HG02623 (cell line): ENCODE measurements at regions not wholly inside any gene's neighbourhood (a gene's known extent, or its start where the extent isn't known, plus 50 kb on each side); places are given as distances from the start of the nearest gene placed in this dataset.

ENCODE experiments used
- ATAC-seq: cut with Tn5 transposase; IDR thresholded peaks from one replicate; pipeline ENCODE4 v1.9.1; 2021; ENCODE audit warnings: moderate library complexity; ENCODE audit not compliant: unreplicated experiment

DNA sequence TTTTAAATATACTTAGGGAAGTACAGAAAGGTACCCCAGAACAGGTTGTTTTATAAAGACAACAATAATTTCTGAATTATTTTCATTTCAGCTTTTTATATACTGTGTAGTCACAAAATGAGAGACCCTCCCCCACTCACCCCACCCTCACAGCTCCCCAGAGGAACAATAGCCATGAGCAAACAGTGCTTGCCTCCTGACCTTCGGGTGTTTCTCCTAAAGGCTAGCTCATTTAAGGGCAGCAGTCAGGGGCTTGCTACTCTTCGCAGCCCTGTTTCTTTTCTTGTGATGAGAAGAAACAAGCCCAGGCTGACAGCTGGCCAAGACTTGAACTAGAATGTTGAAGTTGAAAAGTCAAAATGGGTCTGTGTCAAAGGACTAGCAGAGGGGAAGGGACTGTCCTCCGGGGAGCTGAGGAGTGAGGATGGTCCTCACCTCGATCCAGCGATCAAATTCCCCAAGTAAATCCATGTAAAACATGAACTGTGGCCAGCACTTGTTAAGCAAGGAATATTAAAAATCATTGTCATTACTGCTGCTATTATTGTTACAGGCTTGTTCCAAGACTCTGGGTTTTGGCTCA, 133.8 kb upstream of the ARHGAP5 start:
- ATAC-seq: no peak

DNA sequence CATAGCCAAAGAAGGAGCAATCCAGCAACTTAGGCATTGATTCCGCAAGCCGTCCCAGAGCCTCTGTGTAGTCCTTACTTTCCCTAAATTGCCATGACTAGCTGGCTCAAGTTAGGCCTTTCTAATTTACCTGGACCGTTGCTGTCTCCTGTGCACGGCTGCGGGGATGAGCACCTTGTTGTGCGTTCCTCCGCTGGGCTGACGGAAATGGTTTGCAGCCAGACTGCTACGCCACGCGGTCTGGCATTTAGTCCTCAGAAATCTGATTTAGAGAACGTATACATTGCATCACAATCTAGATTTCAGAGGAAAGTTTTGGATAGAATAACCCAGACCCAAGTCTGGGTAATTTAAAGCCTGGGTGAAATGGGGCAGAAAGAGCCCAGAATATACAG, 133.2 kb upstream of the ARHGAP5 start:
- ATAC-seq: no peak

DNA sequence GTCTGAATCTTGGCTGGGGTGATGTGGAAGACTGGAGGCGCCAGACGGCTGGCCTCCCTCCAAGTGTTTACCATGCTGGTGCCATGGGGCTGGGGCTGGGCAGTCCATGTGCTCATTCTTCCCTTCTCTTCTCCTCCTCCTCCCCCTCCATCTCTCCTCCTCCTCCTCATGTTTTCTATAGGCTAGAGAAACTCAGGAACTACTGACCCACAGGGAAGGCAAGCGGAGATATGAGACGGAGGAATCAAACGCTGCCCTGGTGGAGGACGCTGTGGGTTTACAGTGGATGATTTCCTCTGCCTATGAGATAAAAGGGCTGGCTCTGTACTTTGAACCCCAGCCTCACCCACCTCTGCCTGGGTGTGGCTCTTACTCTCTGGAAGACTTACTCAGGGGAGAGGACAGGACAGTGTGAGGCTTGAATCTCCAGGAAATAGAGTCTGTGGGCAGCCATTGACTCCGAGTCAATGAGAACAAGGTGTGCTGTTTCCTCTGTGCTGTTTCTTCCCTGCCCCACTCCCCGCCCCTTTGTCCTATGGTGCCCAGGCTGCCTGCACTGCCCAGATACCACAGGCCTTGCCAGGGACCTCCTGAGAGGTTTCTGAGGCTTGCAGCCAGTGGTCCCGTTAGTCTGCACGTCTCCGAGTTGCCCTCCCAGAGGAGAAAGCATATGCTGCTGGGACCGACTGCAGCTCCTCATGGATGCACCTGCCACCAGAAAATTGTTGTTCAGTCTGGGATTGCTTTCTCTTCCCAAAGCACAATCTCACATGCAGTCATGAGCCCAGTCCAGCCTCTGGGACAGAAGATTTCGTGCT, 132.6 kb upstream of the ARHGAP5 start:
- ATAC-seq: no peak

DNA sequence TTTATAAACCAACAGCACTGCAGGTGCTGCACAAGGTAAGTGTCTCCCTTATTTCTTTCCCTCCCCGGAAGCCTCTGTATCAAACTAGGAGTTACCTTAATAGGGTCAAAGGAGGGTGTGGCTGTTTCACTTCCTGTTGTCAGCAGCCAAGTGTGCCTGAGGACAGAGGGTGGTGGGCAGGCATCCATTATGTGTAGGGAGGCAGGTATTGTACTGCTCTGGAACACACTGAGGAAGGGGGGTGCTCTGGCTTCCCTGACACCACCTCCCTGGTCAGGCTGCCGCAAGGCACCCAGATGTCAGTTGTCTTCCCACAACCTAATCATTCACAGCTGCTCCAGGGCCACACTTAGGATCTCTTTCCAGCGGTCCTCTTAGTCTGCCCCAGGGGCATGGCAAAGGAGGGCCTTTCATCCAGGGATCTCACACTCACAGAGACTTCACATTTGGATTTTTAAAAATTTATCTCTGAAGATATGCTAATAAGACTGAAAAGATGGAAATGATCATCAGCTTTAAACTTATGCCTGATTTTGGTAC, 132.0 kb upstream of the ARHGAP5 start:
- no peak for ATAC-seq

DNA sequence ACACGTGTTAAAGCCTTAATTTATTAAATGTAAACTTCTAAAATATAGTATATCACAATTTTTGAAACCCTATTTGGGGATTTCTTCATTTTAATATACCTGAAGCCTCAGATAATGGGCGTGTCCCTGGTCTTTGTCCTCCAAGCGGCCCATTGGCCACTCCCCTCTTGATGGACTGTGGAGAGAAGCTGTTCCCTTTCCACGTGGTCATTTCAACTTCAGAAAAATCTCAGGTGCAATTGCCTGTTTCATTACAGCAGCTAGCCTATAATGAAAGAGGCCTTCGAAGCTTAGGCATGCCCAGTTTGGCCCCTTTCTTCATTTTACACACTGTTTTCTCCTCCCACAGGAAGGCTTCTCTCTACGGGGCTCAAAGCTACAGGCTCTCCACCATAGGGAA, 131.4 kb upstream of the ARHGAP5 start:
- ATAC-seq: no peak

DNA sequence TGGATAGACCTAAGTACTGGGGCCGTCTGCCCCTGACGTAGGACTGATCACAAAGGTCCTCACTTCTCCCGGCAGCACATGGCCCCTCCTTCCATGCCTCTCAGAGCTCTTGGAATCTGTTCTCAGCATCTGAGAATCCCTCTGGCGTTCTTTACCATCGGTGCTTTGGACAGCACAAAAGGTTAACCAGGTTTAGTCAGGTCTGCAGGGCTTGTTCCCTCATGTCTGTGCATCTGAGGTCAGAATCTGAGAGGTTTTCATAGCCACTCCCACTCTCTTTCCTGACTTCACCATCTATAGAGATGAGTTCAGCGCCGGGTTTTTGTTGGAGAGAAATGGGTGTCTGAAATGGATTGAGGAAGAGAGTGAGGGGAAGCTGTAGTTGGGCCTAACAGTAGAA, 130.0 kb upstream of the ARHGAP5 start:
- ATAC-seq: no peak

DNA sequence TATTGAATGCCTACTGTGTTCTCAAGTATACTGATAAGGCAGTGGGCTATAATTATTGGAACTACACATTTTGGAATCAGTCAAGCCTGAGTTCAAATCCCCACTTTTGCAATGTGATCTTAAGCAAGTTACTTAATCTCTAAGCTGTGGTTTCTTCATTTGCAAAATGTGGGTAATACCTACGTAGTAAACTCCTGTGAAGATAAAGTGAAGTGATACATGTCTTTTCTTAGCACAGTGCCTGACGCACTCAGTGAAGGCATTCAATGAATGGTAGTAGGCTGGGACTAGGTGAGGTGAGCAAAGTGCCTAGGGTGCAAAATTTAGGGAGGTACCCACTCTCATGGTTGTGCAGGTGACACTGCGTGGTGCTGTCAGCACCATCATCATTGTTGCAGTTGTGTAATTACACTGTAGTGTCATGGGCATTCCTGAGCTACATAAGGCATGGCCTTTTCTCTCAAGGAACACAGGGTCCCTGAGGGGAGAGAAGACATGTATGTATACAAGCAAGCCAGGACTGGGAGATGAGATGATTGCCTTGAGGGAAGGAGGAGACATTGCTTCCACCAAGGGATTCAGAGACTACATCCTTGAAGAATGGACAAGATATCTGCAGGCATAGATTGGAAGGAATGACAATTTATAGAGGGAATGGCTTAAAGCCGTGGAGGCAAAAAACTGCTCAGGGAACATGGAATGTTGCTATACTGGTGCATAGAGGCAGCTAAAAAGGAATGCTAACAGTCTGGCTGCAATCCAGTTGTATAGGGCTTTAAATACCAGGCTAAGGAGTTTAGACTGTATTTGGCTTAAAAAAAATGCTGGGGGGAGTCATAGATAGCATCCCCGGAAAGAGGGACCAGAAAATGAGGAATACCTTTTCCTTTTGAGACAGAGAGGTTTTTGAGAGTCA, 129.2 kb upstream of the ARHGAP5 start:
- no peak for ATAC-seq

DNA sequence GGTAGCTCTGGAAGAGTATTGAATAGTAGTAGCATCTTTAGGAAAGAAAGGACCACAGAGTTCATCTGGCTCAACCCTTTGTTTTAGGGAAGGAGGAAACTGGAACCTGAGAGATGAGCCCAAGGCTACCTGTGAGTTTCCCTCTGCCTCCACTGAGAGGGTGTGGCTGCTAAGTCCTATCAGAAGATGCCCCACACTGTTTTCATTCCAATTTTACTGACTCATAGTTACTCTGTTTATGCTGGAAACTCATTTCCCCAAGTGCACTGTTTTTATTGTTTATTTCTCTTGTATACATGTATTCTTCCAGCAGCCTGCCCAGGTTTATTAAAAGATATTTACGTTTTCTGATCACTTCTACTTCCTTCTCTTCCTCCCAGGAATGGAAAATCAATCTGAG, 127.4 kb upstream of the ARHGAP5 start:
- ATAC-seq: no peak

DNA sequence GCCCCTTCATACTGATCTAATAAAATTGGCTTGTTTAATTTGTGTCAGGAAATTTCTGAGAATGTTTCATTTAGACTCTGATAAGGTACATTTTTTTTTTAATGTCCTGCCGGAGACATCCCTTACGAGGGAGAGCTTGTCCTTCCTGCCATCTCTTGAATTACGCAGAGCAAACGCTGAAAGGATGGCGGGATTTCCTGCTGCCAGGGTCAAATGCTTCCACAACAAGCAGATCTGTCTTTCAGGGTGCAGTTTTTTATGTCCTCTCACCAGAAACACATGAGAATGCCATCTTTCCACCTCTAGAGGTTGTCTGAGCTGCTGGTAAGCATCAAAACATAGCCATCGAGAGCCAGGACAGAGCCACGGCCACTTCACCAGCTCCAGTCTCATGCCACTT, 126.8 kb upstream of the ARHGAP5 start:
- ATAC-seq: no peak

DNA sequence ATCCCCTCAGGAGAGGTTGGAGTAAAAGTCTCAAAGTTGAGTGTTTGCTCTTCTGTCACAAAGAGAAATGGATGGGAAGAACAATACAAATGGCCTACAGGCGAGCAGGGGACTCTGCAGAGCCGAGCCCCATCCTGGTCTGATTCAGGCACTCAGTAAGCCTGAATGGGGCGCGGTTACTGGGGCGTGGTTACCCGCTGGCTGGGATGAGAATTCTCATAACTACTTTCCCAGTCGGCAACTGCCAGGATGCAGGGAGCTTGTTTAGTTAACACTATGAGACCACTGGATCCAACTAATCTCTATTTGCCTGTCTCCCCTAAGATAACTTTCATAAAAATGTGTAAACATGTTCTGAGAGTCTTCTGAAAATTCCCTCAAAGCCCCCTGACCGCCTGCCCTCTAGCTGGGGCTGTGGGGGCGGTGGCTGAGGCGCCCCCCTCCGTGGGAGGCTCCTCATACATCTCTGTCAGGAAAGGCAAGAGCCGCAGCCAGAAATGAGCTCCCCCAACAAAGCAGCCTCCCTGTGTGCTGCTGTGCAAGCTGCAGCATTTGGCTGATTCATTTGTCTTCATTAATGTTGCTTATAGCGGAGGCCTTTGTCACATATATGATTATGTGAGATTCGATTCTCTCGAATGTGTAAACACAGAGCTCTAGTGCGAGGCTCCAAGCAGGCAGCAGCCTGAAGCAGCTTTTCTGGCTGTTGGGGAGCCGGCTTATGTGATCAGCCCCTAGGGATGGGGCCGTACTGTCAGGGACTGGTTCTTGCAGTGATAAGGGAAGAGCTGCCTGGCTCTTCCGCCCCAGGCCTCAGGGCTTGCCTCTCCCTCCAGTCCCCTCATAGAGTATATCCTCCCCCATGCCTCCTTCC, 126.1 kb upstream of the ARHGAP5 start:
- ATAC-seq: no peak

DNA sequence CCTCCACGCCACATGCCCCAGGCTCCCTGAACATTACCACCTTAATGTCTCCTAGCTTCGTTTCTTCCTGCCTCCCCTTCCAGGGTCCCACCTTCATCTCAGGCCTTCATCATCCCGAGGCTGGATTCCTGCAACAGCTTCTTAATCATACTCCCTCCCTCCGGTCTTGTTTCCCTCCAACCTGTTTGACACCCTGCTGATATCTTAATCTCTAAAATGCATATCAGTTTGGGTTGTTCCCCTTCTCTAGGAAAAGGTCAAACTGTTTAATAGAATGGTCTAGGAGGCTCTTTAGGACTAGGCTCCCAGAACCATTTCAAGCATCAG, 125.5 kb upstream of the ARHGAP5 start:
- no peak for ATAC-seq

DNA sequence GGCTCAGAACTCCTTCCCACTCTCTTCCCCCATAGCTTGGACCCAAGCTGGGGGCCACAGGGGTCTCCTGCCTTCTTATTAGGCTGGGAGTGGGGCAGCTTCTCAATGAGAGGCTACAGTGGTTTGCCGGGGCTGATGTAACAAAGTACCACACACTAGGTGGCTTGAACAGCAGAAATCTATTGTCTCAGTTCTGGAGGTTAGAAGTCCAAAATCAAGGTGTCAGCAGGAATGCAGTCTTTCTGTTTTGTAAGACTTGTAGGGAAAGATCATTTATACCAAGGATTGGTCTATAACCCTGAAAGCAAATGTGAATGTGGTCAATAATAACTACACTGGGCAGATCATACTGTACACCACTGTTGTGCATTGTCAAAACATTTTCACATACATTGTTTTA, 124.5 kb upstream of the ARHGAP5 start:
- ATAC-seq: no peak

DNA sequence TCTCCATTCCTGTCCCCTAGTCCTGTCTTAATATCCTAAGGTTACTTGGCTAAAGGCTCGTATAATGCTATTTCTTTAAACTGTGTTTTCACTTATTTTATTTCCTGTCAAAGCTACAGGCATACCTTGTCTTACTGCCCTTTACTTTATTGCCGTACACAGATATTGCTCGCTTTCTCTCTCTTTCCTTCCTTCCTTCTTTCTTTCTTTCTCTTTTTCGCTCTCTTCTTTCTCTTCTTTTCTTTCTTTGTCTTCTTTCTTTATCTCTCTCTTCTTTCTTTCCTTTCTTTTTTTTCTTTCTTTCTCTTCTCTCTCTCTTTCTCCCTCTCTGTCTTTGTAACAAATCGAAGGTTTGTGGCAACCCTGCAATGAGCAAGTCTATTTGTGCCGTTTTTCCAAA, 123.9 kb upstream of the ARHGAP5 start:
- ATAC-seq: no peak

DNA sequence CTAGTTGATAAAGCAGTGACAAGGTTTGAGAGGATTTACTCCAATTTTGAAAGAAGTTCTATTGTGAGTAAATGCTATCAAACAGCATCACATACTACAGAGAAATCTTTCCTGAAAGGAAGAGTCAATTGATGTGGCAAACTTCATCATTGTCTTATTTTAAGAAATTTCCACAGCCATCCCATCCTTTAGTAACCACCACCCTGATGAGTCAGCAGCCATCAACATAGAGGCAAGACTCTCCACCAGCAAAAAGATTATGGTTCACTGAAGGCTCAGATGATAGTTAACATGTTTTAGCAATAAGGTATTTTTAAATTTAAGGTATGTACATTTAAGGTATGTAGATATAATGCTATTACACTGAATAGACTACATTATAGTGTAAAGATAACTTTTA, 122.1 kb upstream of the ARHGAP5 start:
- ATAC-seq: no peak

DNA sequence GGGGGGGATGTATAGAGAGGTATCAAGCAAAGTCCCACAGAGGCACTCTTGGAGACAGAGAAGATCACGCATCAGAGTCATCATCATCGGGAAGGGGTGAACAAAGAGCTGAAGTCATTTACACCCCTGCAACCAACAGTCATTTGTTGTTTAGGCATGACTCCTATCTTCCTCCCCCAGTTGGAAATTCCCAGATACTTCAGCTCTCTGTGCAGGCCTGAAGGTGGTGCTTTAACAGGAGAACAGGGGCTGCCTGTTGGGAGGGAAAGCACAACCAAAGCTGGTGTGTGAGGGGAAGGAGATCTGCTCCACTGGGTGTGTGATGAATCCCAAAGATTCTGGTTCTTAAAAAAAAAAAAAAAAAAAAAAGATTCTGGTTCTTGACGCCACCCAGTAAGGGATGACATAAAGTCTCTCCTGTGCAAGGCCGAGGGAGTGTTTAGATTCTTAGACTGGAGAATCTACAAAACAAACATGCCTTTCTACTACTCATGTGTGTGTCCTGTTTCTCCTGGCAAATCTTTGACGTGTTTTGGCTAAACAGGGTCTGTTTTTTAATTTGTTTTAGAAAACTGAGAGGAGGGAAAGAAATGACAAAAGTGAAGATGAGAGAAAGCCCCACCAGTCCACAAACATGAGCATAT, 121.0 kb upstream of the ARHGAP5 start:
- no peak for ATAC-seq

DNA sequence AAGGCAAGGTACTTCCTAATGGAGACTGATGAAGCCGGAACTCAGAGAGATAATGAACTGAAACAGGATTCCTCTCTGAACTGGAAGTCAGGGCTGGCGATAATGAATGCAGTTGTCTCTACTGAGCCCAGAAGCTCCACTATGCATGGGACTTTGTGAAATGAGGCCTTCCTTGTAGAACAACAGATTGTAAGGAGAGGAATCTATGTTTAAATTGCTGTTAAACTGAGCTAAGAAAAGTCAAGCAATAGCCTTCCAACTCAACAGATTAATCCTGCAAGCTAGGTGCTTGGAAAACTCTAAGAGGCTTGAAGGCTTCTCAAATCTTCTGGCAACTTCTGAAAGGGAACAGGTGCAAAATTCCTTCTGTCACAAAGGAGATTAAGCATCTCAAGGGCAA, 119.5 kb upstream of the ARHGAP5 start:
- no peak for ATAC-seq

DNA sequence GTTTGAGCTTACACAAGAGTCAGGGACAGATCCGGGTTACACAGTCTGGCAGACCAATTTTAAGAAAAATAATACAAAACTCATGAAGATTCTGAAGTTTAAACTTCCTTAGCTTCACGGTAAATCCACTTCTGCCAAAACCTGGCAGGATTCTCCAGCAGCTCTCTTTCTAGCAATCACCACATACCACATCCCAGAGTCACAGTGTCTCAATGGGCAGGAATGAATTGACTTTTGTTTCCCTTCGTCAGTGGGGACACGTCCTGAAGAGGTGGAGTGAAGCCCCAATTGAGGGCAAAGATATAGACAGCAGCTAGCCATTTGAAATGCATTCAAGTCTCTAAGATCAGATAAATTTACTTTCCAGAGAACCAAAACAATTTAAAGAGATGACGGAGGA, 117.1 kb upstream of the ARHGAP5 start:
- ATAC-seq: no peak

DNA sequence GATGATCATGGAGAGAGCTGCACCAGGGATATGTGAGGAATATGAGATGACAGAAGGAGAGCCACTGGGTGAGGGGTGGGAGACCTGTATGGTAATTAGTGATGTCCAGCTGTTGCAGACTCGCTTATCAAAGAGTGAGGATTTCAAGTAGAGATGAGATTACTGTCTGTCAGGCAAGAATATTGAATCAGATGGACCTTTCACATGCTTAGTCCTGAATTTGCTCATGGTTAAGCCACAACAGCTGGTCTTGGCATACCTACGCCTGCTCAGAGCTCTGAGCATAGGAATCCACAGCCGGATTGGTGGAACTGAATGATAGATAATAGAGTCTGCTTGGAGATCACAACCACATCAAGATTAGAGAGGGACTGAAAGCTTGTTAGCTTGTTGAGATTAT, 115.2 kb upstream of the ARHGAP5 start:
- no peak for ATAC-seq

DNA sequence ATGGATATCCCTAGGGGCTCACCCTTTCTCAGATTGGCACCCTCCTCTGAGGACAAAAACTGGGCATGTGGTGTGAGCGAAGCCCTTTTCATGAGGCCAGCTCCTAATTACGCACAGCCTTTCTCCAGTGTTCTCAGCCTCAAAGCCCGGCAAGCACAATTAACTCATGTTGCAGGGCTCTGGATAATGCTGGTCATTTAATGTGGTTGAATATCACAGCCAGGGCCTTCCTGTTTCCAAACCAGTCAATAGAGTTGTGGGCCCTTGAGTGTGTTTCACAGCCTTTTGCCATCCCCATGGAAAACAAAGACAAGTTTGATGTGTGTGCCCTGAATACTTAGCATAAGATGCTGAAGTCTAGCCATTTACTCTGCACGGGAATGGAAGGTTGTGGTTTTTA, 114.2 kb upstream of the ARHGAP5 start:
- no peak for ATAC-seq

DNA sequence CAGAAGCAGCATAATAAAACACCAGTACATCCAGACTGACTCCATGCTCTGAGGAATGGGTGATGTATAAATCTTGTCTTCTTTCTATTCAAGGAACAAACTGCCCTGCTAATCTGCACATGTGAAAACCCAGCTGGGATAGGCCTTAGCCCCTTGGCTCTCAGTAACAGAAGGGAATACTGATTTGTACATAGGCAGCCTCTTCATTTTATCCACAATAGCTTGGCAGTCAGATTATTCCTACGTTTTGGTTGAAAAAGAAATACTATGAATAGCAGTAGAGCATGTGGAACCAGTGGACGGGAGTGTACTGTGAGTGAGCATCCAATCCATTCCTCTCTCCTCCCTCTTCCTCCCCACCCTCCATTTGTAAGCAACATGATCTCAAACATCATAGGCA, 113.5 kb upstream of the ARHGAP5 start:
- no peak for ATAC-seq
